ENCODE measurements at regions not wholly inside any gene's neighbourhood (a gene's known extent, or its start where the extent isn't known, plus 50 kb on each side); places are given as distances from the start of the nearest gene placed in this dataset.
"Not testable (repeated sequence)": the region's sequence is repeated elsewhere in the genome, so short reads cannot be mapped to it uniquely, and the experiment has no call there.

DNA sequence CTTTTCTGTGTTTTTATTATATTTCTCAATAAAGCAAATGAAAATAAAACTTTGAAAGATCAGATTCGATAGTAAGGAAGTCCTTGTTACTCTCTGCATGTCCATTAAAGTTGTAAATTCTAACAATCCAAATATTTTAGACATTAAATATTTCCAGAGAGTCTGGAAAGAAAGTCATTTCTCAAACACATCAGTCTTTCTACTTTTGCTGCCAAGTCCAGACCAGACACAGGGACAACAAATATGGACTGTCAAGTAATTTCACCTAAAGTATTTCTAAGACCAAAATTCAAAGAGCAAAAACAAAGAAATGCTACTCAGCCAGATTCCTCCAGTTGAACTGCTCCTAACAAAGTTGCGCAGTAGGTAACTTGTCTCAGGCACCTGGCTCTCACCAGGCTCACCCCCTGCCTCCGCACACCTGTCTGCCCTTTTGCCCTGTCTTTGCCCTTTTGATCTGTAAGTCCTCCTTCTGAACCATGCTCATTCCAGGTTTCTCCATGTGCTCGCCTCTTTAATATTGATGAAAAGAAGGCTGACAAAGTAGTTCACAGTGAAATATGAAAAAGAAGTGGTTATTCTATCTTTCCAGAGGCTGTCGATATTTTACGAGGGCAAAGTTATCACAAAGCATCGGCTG lies 300.5 kb downstream of the C7orf25 start:
- DNase-seq = no peak

DNA sequence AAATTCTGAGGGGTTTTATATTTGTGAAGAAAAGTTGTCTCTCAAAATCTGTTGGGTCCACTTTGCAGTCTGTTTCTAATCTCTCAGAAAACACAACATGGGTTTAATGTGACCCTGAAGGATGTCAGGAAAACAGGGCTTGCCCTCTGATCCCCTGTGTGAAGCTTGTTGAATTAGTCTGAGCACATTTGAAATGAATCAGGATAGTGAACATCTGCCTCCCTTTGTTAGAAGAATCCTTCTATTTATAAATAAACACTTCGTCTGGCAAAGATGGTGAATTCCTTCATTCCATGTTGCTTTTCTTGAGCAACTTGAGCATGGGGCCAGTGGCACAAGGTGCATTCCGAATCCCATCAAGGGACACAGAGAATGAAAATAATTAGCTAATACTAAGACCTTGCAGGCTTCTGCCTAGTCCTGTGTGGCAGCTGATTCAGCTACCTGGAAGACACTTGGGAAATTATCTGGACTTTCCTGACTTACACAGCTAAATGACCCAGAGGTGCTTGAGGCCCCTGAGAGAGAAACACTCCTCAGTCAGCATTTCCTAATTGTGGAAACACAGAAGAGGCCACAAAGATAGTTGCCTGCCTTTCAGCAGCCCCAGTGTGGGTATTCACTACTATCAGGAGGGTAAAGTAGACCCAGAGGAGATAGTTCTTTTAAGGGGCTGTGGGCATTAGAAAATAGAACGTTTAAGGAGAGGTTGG lies 305.5 kb downstream of the C7orf25 start:
- no peak for DNase-seq

DNA sequence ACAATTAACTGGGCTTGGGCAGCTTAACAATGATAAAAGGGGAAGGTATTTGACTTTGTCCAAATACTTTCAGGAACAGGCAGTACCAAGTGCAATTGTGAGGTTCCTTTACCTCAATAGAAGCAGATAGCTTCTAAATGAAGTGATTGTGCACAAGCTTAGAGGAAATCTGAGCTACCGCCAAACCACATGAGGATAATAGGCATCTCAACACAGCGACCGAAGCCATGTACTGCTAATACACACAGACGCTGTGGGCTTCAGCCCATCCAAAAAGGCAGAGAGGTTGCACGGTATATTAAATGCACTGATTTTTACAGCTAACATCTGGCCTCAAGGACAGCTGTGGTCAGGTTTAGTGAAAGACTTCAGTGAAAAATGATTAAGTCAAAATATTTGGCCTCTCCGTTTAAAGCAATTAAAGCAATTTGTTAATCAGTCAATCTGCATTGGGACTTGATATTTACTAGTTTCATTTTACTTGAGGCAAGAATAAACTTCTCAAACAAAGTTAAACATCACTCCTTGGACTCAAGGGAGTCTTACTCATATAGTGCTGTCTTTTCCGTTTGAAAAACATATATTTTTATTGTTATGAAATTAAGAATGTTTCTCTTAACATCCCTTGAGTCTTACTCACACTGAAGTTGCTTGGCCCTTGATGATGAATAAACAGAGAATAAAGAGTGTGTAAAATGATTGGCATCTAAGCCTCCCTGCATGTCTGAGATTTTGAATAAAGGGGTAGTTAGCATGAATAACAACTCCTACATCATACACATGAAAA lies 306.3 kb downstream of the C7orf25 start:
- no peak for DNase-seq

DNA sequence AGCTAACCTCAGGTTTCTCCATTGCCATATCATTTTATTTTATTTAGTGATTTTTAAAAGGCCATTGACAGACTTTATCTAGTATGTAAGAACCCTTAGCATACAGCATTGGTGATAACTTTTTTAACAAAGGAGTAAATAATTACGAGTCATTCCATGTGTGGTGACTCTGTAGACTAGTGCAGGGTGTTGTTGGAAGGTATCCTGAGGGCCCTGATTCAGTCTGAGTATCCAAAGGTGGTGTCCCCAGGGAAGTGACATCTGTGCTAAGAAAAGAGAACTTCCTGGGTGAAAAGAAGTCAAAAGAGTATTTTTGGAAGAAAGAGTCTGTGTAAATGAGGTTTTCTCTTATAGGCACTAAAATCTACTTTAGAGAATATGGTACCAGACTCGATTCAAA lies 308.4 kb downstream of the C7orf25 start:
- DNase-seq = no peak

DNA sequence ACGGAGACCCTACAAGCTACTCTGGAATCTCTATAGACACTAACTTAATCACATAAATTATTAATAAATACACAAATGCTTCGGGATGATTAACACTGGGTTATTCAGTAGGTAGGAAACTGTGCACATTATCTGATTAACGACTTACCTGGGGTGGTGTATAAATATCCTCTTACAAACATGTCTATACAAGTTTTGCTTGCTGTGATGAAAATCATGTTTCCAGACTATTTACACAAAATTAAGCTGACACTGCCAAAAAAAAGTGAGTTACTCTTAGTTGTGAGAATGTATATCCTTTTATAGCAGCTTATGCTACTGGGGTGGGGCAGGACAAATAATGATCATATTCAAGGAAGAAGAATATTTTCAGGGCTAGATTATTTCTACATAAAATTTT lies 314.6 kb downstream of the C7orf25 start:
- DNase-seq = no peak

DNA sequence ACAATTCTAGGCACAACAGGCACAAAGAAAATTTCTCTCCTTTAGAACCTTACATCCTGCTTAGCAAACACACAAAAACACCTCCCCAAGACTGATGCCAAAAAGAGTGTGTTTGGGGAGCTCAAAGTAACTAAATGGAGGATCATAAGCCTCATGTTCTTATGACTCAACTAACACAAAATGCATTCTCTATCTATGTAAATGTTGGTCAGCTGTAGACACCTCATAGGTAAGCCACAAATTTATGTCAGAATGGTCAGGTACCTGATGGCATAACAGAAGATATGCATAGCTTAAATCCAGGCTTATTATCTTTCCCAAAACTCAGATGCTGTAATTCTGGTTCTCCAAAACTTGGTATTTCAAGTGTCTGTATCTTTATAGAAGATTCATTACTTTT lies 315.1 kb downstream of the C7orf25 start:
- no peak for DNase-seq

DNA sequence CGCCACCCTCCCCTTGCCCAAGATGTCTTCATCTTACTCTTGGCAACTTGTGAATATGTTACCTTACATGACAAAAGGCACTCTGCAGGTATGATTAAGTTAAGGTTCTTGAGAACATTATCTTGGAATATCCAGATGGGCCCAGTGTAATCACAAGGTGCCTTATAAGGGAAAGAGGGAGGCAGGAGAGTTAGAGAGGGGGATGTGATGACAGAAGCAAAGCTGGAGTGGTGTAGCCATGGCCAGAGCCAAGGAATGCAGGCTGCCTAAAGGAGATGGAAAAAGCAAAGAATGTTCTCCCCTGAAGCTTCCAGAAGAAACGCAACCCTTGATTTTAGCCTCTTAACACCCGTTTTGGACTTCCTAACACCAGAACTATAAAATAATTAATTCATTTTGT lies 318.0 kb downstream of the C7orf25 start:
- DNase-seq = no peak

DNA sequence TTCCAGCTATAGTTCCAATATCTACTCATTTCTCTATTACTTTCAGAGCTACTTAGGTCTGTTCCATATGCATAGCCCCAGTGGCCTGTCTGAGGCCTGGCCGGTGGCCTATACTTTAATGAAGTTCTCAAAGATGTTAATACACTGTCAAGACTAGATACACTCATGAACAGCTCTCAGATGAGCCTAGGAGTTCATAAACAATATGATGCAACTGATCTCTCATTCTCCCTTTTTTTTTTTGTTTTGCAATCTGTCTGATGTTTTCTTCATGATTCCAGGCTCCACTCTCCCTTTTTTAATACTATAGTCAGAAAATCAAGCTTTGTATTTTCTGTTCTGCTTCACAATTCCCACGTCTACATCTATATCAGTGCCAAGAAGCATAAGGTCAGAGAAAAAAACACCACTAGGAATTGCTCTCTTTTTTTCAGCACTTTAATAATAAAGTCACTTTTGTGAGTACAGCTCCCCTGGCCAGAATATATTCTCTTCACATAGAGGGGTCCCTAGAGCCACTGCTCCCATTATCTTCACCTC lies 321.0 kb downstream of the C7orf25 start:
- no peak for DNase-seq

DNA sequence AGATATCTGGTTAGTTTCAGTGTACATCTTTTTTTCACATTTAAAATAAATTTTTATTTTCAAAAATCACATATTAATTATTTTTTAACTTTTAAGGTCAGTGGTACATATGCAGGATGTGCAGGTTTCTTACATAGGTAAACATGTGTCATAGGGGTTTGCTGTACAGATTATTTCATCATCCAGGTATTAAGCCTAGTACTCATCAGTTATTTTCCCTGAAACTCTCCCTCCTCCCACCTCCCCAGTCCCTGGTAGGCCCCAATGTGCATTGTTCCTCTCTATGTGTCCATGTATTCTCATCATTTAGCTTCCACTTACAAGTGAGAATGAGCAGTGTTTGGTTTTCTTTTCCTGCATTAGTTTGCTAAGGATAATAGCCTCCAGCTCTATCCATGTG lies 323.0 kb downstream of the C7orf25 start:
- no peak for DNase-seq

DNA sequence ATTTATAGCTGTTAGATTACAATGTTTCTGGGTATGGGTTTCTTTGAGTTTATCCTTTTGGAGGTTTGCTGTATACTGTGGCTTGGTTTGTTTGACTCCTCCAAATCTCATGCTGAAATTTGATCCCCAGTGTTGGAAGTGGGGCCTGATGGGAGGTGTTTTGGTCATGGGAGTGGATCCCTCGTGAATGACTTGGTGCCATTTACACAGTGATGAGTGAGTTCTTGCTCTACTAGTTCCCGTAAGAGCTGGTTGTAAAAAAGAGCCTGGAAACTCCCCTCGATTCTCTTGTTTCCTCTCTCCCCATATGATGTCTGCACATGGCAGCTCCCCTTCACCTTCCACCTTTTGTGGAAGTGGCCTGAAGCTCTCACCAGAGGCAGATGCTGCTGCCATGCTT lies 324.1 kb downstream of the C7orf25 start:
- no peak for DNase-seq

DNA sequence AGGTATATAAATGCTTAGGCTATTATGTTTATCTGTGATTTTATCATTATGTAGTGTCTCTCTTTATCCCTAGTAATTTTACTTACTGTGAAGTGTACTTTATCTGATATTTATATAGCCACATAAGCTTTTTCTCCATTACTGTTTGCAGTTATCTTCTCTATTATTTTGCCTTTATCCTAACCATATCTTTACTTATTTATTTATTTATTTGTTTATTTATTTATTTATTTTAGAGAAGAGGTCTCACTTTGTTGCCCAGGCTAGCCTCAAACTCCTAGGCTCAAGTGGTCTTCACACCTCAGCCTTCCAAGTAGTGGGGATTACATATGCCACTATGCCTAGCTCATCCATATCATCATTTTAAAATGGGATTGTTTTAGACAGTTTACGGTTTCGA lies 331.8 kb downstream of the C7orf25 start:
- DNase-seq = no peak

DNA sequence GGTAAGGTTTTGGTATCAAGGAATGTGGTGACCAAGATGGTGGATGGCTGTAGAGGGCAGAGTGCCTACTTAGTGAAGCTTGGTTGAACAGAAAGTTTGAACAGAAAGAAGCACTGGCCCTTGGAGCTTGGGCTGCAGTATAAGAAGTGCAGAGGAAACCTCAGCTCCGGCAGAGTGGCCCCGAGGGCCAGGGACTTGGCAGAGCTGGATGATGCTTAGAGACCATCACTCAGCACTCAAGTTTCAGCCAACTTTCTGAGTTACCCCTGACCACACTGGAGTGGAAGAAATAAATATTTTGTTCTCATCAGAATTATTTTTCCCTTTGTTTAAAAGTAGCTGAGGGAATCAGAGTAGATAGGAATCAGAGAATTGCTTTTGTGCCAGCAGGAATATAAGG lies 336.7 kb downstream of the C7orf25 start:
- DNase-seq = no peak

DNA sequence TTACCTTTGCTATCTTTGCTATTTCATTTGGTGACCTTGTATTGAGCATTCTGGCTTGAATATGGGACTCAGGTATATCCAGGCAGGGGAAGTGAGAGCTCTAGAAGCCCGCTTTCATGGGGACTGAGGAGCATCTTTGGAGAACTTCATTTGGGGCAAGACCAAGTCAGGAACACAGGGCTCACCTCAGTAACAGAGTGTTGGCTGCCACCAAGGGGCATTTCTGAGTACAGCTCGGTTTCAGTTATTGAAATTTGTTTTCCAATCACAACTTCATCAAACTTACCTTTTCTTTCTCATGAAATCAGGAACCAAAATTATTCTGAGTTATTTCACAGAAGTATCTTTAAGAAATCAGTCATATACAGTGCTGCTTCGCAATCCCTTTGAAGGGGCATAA lies 337.2 kb downstream of the C7orf25 start:
- DNase-seq = no peak

DNA sequence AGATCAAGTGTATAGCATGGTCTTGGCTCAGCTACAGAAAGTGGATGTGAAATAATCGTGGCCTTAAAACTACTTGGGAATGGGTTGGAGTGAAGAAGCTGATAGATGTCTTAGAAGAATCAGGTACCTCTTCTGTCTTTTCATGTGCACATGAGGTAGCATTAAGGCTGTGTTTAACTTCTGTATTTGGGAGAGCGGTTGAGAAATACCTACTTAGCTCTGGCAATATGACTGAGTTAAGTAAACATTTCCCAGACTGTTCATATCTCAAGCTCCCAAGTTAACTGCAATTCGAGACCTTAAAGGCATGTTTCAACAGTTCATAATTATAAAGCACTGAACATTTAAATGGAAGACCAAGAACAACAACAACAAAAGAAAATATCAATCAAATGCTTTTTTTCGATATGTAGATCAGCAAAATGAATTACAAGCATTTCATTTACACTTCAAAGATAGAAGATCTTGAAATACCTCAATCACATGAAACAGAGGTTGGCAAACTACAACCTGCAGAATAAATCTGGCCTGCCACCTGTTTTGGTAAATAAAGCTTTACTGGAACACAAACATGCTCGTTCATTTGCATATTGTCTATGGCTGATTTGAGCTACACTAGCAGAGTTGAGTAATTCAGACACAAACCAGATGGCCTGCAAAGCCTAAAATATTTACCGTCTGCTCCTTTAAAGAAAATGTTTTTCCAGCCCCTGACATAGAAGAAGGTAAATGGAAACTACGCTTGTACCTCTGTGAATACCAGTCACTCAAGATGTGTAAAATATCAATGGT lies 337.1 kb upstream of the GLI3 start:
- DNase-seq = no peak

DNA sequence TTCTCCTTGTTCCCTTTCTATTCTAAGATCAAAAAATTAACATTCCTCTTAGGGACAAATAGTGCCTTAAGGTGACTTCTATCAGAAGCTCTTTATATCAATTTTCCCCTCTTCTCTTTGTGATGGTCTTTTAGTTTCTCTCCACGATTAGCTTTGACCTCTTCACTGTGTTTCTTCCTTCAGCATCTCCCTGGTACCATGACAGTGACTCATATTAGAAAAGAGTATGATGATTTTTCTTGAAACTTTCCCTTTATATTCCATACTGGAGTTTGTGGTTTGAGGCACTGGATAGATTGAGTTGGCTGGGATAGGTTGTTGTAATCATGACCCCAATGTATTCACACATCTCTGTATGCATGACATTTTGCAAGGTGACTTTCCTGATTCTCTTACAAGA lies 335.6 kb upstream of the GLI3 start:
- no peak for DNase-seq

DNA sequence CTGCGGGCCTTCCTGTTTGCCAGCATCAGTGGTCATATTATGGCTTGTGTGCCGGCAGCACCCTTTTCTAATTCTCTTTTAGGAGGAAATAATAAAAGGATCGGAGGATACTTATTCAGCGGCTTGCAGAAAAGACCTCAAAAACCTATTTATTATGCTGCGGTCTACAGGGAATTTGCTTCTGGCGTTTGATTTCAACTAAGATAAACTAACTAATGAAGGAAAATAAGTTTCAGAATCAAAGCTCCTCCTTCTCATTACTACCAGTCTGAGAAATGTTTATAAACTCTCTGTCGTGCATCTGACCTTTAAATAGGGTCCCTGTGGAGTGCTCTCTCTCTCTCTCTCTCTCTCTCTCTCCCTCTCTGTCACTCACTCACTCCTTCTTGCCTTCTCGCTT lies 335.0 kb upstream of the GLI3 start:
- no peak for DNase-seq

DNA sequence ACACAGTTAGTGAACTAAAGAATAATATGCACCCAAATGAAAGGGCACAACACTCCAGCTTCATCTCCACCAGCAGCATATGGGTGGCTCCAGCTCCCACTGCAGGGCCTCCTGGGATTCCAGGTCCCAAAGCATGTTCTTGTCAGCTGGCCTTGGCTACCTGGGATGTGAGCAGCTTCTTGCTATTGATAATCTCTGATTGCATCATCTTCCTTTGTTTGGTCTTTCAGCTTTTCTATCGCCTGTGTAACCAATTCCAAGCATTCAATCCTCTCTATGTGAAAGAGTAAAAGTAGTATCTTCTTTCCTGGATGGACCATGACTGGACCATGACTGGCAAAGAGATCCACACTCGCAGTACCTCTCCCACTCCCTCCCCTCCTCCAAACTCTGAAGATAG lies 333.9 kb upstream of the GLI3 start:
- DNase-seq = no peak

DNA sequence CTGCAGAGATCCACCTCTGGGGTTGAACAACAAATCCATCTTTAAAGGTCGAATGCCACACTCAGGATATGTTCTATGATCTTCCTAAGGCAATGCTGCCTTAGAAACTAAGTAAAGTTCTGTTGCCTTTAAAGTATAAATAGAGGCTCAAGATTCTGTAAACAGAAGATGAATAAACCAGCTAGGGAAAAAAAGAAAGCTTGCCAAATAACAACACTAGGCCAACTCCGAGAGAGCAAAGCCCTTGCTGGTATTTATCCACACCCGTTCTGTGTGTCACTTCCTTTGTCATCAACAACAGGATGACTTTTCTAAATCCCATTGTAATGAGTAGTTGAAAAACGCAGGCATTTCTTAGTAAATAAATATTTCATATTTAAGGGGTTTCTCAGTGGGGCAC lies 330.0 kb upstream of the GLI3 start:
- DNase-seq = no peak

DNA sequence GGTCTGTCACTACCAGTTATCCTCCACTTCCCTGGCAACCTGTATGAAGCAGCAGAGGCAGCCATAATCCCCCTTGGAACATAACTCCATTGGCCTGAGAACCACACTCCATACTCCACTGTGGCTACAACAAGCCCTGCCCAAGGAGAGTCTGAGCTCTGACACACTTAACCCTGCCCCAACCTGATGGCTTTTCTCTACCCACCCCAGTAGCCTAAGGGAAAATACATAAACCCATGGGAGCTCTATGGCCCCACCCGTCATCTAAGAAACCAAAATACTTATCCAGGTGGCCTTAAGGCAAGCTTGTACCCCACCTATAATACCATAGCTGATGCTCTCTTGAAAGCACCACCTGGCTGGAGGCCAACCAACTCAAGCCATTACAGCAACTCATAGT lies 324.8 kb upstream of the GLI3 start:
- DNase-seq = no peak

DNA sequence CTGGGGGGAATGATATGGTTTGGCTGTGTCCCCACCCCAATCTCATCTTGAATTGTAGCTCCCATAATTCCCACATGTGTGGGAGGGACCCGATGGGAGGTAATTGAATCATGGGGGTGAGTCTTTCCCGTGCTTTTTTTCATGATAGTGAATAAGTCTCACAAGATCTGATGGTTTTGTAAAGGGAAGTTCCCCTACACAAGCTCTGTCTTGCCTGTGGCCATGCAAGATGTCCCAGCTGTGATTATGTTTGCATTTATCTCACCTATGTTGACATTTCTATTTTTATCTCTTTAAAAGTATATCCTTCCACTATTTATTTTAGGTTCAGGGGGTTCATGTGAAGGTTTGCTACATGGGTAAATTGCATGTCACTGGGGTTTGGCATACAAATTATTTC lies 323.9 kb upstream of the GLI3 start:
- no peak for DNase-seq

DNA sequence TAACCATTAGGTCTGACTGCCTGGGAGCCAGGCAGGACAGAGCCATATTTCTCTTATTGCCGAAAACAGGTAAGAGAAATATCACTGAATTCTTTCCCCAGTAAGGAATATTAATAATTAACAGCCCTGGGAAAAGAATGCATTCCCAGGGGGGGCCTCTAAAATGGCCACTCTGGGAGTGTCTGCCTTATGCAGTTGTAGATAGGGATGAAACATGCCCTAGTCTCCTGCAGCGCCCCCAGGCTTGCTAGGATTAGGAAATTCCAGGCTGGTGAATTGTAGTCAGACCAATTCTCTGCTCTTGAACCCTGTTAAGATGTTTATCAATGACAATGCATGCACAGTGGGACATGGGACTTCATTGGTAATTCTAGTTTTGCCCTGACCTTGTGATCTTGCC lies 317.9 kb upstream of the GLI3 start:
- not testable (repeated sequence) for DNase-seq

DNA sequence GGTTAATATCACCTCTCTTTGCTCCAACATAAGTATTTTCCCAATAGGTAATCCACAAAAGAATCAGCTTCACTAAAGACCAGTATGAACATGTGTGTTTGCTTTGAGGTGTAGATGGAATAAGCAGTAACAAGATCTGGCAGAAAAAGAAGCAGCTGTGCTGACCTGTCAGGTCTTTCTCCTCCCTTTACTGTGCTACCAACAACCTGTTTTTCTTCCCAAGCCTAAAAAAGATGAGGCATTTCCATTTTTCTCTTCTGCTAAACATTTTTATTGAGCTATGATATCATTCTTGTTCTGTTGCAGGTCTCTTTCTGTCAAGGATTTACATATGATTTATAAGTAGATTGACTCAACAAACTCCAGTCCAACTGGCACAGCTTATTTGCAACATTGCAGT lies 315.2 kb upstream of the GLI3 start:
- no peak for DNase-seq
